22Rv1 (cell line): ENCODE measurements at regions not wholly inside any gene's neighbourhood (a gene's known extent, or its start where the extent isn't known, plus 50 kb on each side); places are given as distances from the start of the nearest gene placed in this dataset.

Experiments used
- ZFX ChIP-seq: fragments of 450-650 bp; IDR thresholded peaks from 2 replicates; pipeline ENCODE4 v1.6.1; 2017; ENCODE audit warnings: antibody characterized with exemption, borderline replicate concordance
- TF ChIP-seq, protein P1 (sequence below): fragments of 450-650 bp; IDR thresholded peaks from 2 replicates; pipeline ENCODE4 v1.5.1; 2017; ENCODE audit warnings: mild to moderate bottlenecking

- TF ChIP-seq, protein P1, sequence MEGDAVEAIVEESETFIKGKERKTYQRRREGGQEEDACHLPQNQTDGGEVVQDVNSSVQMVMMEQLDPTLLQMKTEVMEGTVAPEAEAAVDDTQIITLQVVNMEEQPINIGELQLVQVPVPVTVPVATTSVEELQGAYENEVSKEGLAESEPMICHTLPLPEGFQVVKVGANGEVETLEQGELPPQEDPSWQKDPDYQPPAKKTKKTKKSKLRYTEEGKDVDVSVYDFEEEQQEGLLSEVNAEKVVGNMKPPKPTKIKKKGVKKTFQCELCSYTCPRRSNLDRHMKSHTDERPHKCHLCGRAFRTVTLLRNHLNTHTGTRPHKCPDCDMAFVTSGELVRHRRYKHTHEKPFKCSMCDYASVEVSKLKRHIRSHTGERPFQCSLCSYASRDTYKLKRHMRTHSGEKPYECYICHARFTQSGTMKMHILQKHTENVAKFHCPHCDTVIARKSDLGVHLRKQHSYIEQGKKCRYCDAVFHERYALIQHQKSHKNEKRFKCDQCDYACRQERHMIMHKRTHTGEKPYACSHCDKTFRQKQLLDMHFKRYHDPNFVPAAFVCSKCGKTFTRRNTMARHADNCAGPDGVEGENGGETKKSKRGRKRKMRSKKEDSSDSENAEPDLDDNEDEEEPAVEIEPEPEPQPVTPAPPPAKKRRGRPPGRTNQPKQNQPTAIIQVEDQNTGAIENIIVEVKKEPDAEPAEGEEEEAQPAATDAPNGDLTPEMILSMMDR = no peak
- no peak for TF ChIP-seq ZFX
These were observed 827.7 kb downstream of the MAFB start for GRCh38 chr20:39861381-39861780.
